Keratinocyte (primary cell): ENCODE measurements at regions not wholly inside any gene's neighbourhood (a gene's known extent, or its start where the extent isn't known, plus 50 kb on each side); places are given as distances from the start of the nearest gene placed in this dataset.

Source experiments
- DNase-seq: peaks from one replicate; pipeline ENCODE4 v3.0.0-alpha.2; 2011; ENCODE audit warnings: low read depth, missing footprints, low spot score
- FAIRE-seq: peaks from 2 replicates; lab custom pipeline; 2011; peaks lifted over from hg19 to GRCh38; lab: Jason Lieb, UNC
- H2AFZ ChIP-seq: 2 replicates; pipeline ENCODE4 v1.6.0; 2012; ENCODE audit warnings: low read length, control low read depth, inconsistent platforms; ENCODE audit not compliant: control insufficient read depth
- H3K27ac ChIP-seq: 2 replicates; pipeline ENCODE4 v1.5.1; 2011; ENCODE audit warnings: low read length; ENCODE audit not compliant: control insufficient read depth, insufficient read depth
- H3K27me3 ChIP-seq: 3 replicates; pipeline ENCODE4 v1.6.0; 2011; ENCODE audit warnings: low read length; ENCODE audit not compliant: control insufficient read depth, insufficient read depth; ENCODE audit errors: extremely low read depth
- H3K36me3 ChIP-seq, 2 experiments: 2 replicates in 1 of 2; 3 replicates in 1 of 2; pipeline ENCODE4 v1.5.1; 2011; ENCODE audit warnings: low read length in 2 of 2, mild to moderate bottlenecking in 1 of 2; ENCODE audit not compliant: control insufficient read depth in 2 of 2, insufficient read depth in 2 of 2; ENCODE audit errors: extremely low read depth in 1 of 2
- H3K4me1 ChIP-seq: 3 replicates; pipeline ENCODE4 v1.5.1; 2011; ENCODE audit warnings: low read length; ENCODE audit not compliant: control insufficient read depth, insufficient read depth; ENCODE audit errors: extremely low read depth
- H3K4me2 ChIP-seq: 3 replicates; pipeline ENCODE4 v1.6.0; 2011; ENCODE audit warnings: low read depth, low read length; ENCODE audit not compliant: control insufficient read depth, insufficient read depth; ENCODE audit errors: extremely low read depth
- H3K4me3 ChIP-seq, 3 experiments: fragments of 200-600 bp in 1 of 3; sonication (generic) in 1 of 3; 2 replicates in 2 of 3; 3 replicates in 1 of 3; pipeline ENCODE4 v1.5.1; 2011 to 2016; ENCODE audit warnings: low read length in 3 of 3, mild to moderate bottlenecking in 3 of 3, control low read depth in 2 of 3, inconsistent platforms in 1 of 3, low read depth in 1 of 3, mixed read lengths in 1 of 3, mixed run types in 1 of 3, moderate library complexity in 1 of 3; ENCODE audit not compliant: control insufficient read depth in 2 of 3, insufficient read depth in 2 of 3; ENCODE audit errors: extremely low read depth in 1 of 3
- H3K79me2 ChIP-seq: 2 replicates; pipeline ENCODE4 v1.6.0; 2012; ENCODE audit warnings: low read length; ENCODE audit not compliant: control insufficient read depth, insufficient read depth
- H3K9ac ChIP-seq: 3 replicates; pipeline ENCODE4 v1.6.0; 2011; ENCODE audit warnings: low read length; ENCODE audit not compliant: control insufficient read depth, insufficient read depth; ENCODE audit errors: extremely low read depth
- H3K9me1 ChIP-seq: 3 replicates; pipeline ENCODE4 v1.6.0; 2011; ENCODE audit warnings: low read length; ENCODE audit not compliant: control insufficient read depth, insufficient read depth; ENCODE audit errors: extremely low read depth
- H3K9me3 ChIP-seq: 2 replicates; pipeline ENCODE4 v1.5.1; 2012; ENCODE audit warnings: low read depth, low read length; ENCODE audit not compliant: control insufficient read depth
- H4K20me1 ChIP-seq: 3 replicates; pipeline ENCODE4 v1.6.0; 2011; ENCODE audit warnings: low read length; ENCODE audit not compliant: control insufficient read depth, insufficient read depth; ENCODE audit errors: extremely low read depth
- EZH2 ChIP-seq: IDR thresholded peaks from one replicate; pipeline ENCODE4 v1.6.1; 2012; ENCODE audit warnings: inconsistent platforms, mild to moderate bottlenecking, low read length, moderate library complexity
- dilution Hi-C: fragments of 300-500 bp; cut with MboI; formaldehyde crosslinking; loops from one replicate; pipeline ENCODE4 v1.7.0; 2020; ENCODE audit warnings: low sequenced_read_pairs; ENCODE audit not compliant: extremely low pct_ligation_motif_present
- TF ChIP-seq, protein P1 (sequence below), 3 experiments: IDR thresholded peaks in 1 of 3; conservative IDR thresholded peaks in 1 of 3; optimal IDR thresholded peaks in 1 of 3; 2 replicates in 2 of 3; 3 replicates in 1 of 3; pipeline versions ENCODE3 to v1.5.1; 2011; ENCODE audit warnings: low read length in 3 of 3, mild to moderate bottlenecking in 3 of 3, moderate library complexity in 2 of 3, control low read depth in 1 of 3, inconsistent platforms in 1 of 3; ENCODE audit not compliant: insufficient read depth in 2 of 3; ENCODE audit errors: extremely low read depth in 1 of 3

DNA sequence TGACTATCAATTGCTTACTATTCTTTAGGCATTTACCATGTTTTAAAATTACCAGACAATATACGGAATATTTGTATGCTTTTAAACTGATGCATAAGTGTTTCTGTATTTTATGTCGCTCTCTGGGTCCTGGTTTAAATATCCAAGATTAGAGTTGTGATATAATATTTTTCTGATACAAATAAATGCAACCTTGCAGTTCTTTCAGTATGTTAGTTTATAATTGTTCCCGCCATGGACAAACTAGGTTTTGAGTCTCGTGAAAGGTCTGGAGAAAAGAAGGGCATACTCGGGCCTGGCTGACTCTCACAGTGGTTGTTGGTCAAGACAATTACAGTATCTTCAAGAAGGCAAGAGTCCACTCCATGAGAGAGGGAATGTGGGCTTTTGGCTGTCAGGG is 72.6 kb upstream of the AJAP1 start:
- no peaks in the 10 kb centered on the region for H3K9me3 ChIP-seq
- no peak overlapping the region for H3K4me3 ChIP-seq
- no peaks in the 10 kb centered on the region for H4K20me1 ChIP-seq
- H3K27me3 ChIP-seq: no peaks in the 10 kb centered on the region
- DNase-seq (no peak), FAIRE-seq (no peak)
- no peaks in the 10 kb centered on the region for H3K79me2 ChIP-seq
- H3K27ac ChIP-seq: no peak overlapping the region
- H3K4me2 ChIP-seq: no peak overlapping the region
- dilution Hi-C loops: no loop called here
- H3K9ac ChIP-seq: no peak overlapping the region
- H3K4me1 ChIP-seq: no peaks in the 10 kb centered on the region
- no peak overlapping the region for H2AFZ ChIP-seq
- TF ChIP-seq, protein P1, sequence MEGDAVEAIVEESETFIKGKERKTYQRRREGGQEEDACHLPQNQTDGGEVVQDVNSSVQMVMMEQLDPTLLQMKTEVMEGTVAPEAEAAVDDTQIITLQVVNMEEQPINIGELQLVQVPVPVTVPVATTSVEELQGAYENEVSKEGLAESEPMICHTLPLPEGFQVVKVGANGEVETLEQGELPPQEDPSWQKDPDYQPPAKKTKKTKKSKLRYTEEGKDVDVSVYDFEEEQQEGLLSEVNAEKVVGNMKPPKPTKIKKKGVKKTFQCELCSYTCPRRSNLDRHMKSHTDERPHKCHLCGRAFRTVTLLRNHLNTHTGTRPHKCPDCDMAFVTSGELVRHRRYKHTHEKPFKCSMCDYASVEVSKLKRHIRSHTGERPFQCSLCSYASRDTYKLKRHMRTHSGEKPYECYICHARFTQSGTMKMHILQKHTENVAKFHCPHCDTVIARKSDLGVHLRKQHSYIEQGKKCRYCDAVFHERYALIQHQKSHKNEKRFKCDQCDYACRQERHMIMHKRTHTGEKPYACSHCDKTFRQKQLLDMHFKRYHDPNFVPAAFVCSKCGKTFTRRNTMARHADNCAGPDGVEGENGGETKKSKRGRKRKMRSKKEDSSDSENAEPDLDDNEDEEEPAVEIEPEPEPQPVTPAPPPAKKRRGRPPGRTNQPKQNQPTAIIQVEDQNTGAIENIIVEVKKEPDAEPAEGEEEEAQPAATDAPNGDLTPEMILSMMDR (optimal IDR thresholded peaks at IDR 0.05 in 1 of 3, IDR thresholded peaks at IDR 0.05 in 1 of 3, conservative IDR thresholded peaks at IDR 0.05 in 1 of 3; ENCODE audit: extremely low read depth in 1 of 3, insufficient read depth in 2 of 3, low read length in 3 of 3): no peak
- TF ChIP-seq EZH2: no peak
- H3K36me3 ChIP-seq: no peaks in the 10 kb centered on the region
- no peaks in the 10 kb centered on the region for H3K9me1 ChIP-seq

DNA sequence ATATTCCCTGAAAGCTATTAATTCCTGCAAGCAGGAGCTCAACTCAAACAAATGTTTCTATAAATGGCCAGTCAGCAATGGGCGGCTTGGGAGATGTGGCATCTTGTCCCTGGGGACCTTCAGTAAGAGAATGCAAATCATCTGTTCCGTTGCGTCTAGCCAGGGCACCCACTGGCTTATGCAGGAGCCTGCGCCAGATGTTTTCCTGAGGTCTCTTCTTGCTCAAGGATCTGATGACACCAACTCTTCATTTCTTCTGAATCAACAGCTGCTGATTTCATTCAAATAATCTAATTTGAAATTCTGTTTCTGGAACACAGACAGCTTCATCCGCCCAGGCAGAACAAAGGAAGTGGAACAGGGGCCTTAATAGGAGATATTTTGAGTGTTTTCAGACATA is 70.0 kb upstream of the AJAP1 start:
- H3K27me3 ChIP-seq: no peaks in the 10 kb centered on the region
- no peaks in the 10 kb centered on the region for H3K4me1 ChIP-seq
- no peak overlapping the region for H3K27ac ChIP-seq
- no peaks in the 10 kb centered on the region for H3K9me1 ChIP-seq
- no peak for FAIRE-seq
- H3K9ac ChIP-seq: no peak overlapping the region
- no peaks in the 10 kb centered on the region for H3K9me3 ChIP-seq
- no peaks in the 10 kb centered on the region for H3K79me2 ChIP-seq
- DNase-seq: no peak
- H2AFZ ChIP-seq: no peak overlapping the region
- no peaks in the 10 kb centered on the region for H4K20me1 ChIP-seq
- H3K4me2 ChIP-seq: no peak overlapping the region
- TF ChIP-seq, protein P1 (optimal IDR thresholded peaks at IDR 0.05 in 1 of 3, IDR thresholded peaks at IDR 0.05 in 1 of 3, conservative IDR thresholded peaks at IDR 0.05 in 1 of 3; ENCODE audit: extremely low read depth in 1 of 3, insufficient read depth in 2 of 3, low read length in 3 of 3): no peak
- no peak for TF ChIP-seq EZH2
- no peaks in the 10 kb centered on the region for H3K36me3 ChIP-seq
- dilution Hi-C loops: no loop called here
- no peak overlapping the region for H3K4me3 ChIP-seq
